Breast epithelium (tissue), 3 donors: ENCODE measurements at regions not wholly inside any gene's neighbourhood (a gene's known extent, or its start where the extent isn't known, plus 50 kb on each side); places are given as distances from the start of the nearest gene placed in this dataset.
"Not testable (repeated sequence)": the region's sequence is repeated elsewhere in the genome, so short reads cannot be mapped to it uniquely, and the experiment has no call there.

Source experiments
- POLR2A ChIP-seq: fragments of 450-650 bp; IDR thresholded peaks from one replicate; pipeline ENCODE4 v1.6.1; 2016; ENCODE audit warnings: antibody characterized with exemption, mild to moderate bottlenecking, moderate library complexity
- POLR2AphosphoS5 ChIP-seq, 3 donors: sonication (generic); formaldehyde crosslinking; IDR thresholded peaks; one replicate each; pipeline ENCODE4 v1.6.1; 2017; ENCODE audit warnings: antibody characterized with exemption in 3 of 3
- TF ChIP-seq, protein P1 (sequence below), 3 donors: fragments of 450-650 bp; IDR thresholded peaks; one replicate each; pipeline ENCODE4 v1.5.1; 2016 to 2017; ENCODE audit warnings: antibody characterized with exemption in 3 of 3, mild to moderate bottlenecking in 3 of 3, moderate library complexity in 3 of 3

DNA sequence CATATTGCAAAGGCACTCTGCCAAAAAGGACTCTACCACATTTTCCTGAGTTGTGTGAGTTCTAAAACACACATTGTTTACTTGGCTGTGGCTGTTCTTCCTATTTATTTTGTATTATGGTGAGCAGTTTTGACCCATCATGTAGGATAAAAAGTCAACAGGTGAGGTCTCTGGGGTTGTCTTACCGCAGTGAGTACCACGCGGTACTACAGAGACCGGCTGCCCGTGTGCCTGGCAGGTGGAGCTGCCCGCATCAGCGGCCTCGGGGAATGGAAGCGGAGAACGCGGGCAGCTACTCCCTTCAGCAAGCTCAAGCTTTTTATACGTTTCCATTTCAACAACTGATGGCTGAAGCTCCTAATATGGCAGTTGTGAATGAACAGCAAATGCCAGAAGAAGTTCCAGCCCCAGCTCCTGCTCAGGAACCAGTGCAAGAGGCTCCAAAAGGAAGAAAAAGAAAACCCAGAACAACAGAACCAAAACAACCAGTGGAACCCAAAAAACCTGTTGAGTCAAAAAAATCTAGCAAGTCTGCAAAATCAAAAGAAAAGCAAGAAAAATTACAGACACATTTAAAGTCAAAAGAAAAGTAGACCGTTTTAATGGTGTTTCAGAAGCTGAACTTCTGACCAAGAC lies 155.3 kb upstream of the RASSF8 start:
- not testable (repeated sequence) for TF ChIP-seq POLR2A; POLR2AphosphoS5 (IDR thresholded peaks at IDR 0.05)
- TF ChIP-seq, protein P1, sequence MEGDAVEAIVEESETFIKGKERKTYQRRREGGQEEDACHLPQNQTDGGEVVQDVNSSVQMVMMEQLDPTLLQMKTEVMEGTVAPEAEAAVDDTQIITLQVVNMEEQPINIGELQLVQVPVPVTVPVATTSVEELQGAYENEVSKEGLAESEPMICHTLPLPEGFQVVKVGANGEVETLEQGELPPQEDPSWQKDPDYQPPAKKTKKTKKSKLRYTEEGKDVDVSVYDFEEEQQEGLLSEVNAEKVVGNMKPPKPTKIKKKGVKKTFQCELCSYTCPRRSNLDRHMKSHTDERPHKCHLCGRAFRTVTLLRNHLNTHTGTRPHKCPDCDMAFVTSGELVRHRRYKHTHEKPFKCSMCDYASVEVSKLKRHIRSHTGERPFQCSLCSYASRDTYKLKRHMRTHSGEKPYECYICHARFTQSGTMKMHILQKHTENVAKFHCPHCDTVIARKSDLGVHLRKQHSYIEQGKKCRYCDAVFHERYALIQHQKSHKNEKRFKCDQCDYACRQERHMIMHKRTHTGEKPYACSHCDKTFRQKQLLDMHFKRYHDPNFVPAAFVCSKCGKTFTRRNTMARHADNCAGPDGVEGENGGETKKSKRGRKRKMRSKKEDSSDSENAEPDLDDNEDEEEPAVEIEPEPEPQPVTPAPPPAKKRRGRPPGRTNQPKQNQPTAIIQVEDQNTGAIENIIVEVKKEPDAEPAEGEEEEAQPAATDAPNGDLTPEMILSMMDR (IDR thresholded peaks at IDR 0.05), result not testable (repeated sequence)
